Uterus (tissue), 2 donors: ENCODE measurements at regions not wholly inside any gene's neighbourhood (a gene's known extent, or its start where the extent isn't known, plus 50 kb on each side); places are given as distances from the start of the nearest gene placed in this dataset.

Experiments
- POLR2A ChIP-seq, 2 donors: fragments of 450-650 bp; IDR thresholded peaks; one replicate each; pipeline ENCODE4 v1.6.1; 2016; ENCODE audit warnings: antibody characterized with exemption in 2 of 2, mild to moderate bottlenecking in 1 of 2, moderate library complexity in 1 of 2
- TF ChIP-seq, protein P1 (sequence below), 4 experiments: fragments of 200-600 bp in 2 of 4; fragments of 450-650 bp in 2 of 4; sonication (generic) in 2 of 4; IDR thresholded peaks; one replicate each; pipeline ENCODE4 v1.5.1; 2016 to 2019; ENCODE audit warnings: antibody characterized with exemption in 4 of 4, mild to moderate bottlenecking in 2 of 4, moderate library complexity in 1 of 4

DNA sequence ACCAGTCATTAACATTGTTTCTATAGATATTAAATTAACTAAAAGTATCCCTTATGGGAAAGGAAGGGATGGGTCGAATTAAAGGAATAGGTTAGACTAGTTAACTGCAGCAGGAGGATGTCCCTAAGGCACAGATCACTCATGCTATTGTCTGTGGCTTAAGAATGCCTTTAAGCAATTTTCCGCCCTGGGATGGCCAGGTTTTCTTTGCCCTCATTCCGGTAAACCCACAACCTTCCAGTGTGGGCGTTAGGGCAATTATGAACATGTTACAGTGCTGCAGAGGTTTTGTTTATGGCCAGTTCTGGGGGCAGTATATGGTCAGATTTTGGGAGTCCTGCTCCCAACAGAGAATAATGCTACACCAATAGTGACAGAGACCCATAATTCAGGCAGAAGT is 139.3 kb upstream of the CDK13 start:
- TF ChIP-seq POLR2A (IDR thresholded peaks at IDR 0.05), result no peak
- TF ChIP-seq, protein P1, sequence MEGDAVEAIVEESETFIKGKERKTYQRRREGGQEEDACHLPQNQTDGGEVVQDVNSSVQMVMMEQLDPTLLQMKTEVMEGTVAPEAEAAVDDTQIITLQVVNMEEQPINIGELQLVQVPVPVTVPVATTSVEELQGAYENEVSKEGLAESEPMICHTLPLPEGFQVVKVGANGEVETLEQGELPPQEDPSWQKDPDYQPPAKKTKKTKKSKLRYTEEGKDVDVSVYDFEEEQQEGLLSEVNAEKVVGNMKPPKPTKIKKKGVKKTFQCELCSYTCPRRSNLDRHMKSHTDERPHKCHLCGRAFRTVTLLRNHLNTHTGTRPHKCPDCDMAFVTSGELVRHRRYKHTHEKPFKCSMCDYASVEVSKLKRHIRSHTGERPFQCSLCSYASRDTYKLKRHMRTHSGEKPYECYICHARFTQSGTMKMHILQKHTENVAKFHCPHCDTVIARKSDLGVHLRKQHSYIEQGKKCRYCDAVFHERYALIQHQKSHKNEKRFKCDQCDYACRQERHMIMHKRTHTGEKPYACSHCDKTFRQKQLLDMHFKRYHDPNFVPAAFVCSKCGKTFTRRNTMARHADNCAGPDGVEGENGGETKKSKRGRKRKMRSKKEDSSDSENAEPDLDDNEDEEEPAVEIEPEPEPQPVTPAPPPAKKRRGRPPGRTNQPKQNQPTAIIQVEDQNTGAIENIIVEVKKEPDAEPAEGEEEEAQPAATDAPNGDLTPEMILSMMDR (IDR thresholded peaks at IDR 0.05), result no peak
